ENCODE measurements at regions not wholly inside any gene's neighbourhood (a gene's known extent, or its start where the extent isn't known, plus 50 kb on each side); places are given as distances from the start of the nearest gene placed in this dataset.

DNA sequence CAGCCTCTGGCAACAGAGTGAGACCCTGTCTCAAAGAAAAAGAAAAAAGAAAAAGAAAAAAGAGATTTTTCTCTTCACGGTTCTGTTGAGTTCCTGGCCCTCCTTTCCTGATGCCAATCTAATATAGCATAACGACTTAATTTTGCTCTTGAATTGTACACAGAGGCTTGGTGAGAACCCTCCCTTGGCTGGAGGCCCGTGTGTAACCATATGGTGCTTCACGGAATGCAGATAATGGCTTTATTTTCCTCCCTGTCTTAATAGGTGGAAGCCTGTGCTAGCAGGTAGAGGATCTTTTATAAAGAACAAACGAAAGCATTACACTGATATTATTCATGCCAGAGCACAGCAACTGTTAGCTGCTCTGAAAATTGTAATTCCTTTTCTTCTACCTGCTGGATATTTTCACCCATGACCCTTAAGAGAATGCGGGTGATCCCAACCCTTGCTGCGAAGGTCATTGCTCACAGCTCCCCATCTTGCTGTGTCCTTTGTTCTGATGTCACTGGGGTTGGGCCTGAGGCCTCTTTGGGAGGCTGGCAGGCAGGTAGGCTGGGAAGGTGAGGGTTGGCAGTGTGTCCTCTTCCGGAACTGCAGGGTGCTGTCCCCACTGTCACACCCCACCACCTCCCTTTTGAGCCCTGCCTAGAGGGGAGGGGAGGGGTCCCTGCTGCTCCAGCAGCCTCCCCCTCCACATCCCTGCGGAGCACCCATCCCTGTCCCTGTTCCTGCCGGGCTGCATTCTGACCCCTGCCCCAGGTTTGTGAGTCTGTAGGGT lies 83.8 kb upstream of the STOX2 start:
- H3K36me3 Mint-ChIP-seq = no peaks in the 10 kb centered on the region
- H3K27me3 Mint-ChIP-seq = peaks cover 0 to 7% (median 3%) of the 10 kb centered on the region in 5 donors
- no peak overlapping the region for H3K4me3 Mint-ChIP-seq
- DNase-seq (no peak), ATAC-seq (no peak)
- H3K4me1 Mint-ChIP-seq = no peaks in the 10 kb centered on the region
- POLR2A ChIA-PET = no interaction called here
- no peak overlapping the region for H3K27ac Mint-ChIP-seq
- H3K9me3 Mint-ChIP-seq = peaks cover 0 to 8% (median under 1%) of the 10 kb centered on the region in 9 donors

DNA sequence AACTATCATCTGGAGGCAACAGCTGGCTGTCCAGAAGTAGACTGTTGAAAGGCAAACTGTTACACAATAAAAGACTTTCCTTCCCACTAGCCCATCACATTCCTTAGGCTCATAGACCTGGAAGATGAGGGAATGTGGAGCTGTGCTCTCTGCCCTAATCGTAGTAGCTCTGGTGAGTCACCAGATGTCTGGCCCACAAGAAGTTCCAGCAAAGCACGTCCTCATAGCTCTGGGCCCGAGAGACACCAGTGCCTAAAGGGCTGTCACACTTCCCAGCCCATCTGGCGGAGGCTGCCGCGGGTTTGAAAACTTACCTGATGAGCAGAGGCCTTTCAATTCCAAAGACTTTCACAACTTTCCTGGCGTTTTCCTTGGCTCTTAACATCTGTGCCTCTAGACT lies 81.7 kb upstream of the STOX2 start:
- ATAC-seq = no peak
- no peak overlapping the region for H3K27ac Mint-ChIP-seq
- POLR2A ChIA-PET = no interaction called here
- peaks cover 0 to 4% (median 3%) of the 10 kb centered on the region in 5 donors for H3K27me3 Mint-ChIP-seq
- DNase-seq = no peak
- no peaks in the 10 kb centered on the region for H3K9me3 Mint-ChIP-seq
- H3K36me3 Mint-ChIP-seq = no peaks in the 10 kb centered on the region
- H3K4me3 Mint-ChIP-seq = no peak overlapping the region
- H3K4me1 Mint-ChIP-seq = peaks cover 3 to 7% (median 5%) of the 10 kb centered on the region in 4 donors

DNA sequence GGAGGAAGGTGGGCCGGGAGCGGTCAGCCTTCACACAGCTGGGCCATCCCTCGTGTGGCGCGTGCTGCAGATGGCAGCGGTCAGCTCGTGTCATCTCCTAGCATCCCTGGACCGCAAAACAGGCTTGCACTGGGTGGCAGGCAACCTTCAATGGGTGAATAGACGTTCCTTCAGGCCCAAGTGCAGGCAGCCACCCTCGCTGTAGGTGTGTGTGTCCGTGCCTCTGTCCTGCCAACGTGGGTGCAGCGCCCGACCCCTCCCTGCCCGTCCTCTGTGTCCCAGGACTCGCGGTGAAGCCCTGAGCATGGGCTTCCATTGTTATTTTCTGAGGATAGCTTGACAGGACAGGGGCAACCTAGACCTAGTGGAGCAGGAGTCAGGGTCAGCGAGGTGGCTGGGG lies 79.8 kb upstream of the STOX2 start:
- Mint-ChIP-seq H3K27ac (no peak overlapping the region), H3K27me3 (peaks cover 0 to 4% (median 3%) of the 10 kb centered on the region in 5 donors), H3K9me3 (no peaks in the 10 kb centered on the region), H3K4me3 (no peak overlapping the region), H3K4me1 (peaks cover 3 to 11% (median 7%) of the 10 kb centered on the region in 4 donors), H3K36me3 (no peaks in the 10 kb centered on the region)
- POLR2A ChIA-PET = no interaction called here
- no peak for ATAC-seq
- no peak for DNase-seq

DNA sequence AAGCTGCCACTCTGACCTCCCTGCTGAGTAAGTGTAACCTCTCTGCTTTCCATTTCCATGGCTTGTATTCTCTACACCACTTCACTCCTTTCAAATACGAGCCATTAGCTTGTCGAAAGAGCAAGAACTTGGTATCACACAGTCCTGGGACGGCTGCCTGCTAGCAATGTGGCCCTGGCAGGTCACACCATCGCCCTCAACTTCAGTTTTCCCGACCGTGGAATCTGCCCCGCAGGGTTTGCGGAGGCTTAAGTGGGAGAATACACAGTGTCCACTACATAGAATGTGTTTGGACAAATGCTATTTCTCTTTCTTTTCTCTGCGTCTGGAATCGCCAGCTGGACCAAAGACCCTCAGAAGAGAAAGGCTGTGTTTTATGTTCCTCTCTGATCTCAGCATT lies 78.6 kb upstream of the STOX2 start:
- Mint-ChIP-seq H3K9me3 (no peaks in the 10 kb centered on the region), H3K36me3 (no peaks in the 10 kb centered on the region), H3K4me3 (no peak overlapping the region), H3K4me1 (peaks cover 3 to 11% (median 7%) of the 10 kb centered on the region in 4 donors), H3K27ac (no peak overlapping the region), H3K27me3 (peaks cover 0 to 4% (median 3%) of the 10 kb centered on the region in 5 donors)
- ATAC-seq = no peak
- POLR2A ChIA-PET = no interaction called here
- DNase-seq = no peak

DNA sequence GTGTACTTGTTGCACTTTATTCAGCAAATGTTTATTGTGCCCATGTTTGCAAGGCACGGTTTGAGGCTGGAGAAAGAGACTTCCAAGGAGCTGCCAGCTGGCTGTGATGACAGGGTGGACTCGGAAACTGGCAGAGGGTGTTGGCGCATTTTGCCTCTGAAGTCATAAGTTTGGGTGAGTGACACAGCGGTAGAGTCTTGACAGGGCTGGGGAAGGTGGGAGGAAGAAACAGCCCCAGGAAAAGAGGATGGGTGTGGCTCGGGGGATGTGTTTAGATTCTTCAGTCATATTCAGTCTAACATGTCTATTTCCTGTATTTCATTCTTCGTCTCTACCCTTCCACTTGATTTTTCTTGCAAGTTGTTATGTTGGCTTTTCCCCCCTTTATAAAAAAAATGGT lies 77.0 kb upstream of the STOX2 start:
- POLR2A ChIA-PET = interaction anchor here (0.6 kb wide), 1 partner anchor 820 kb away, joined by 3 read pairs; no protein-coding TSS in a partner anchor
- Mint-ChIP-seq H3K27me3 (peaks cover 0 to 4% (median 0%) of the 10 kb centered on the region in 5 donors), H3K27ac (peak overlapping the region in 1 of 10 donors; percentile 6), H3K9me3 (no peaks in the 10 kb centered on the region), H3K36me3 (no peaks in the 10 kb centered on the region), H3K4me1 (peaks cover 3 to 11% (median 8%) of the 10 kb centered on the region in 4 donors), H3K4me3 (no peak overlapping the region)
- no peak for ATAC-seq
- DNase-seq = no peak

DNA sequence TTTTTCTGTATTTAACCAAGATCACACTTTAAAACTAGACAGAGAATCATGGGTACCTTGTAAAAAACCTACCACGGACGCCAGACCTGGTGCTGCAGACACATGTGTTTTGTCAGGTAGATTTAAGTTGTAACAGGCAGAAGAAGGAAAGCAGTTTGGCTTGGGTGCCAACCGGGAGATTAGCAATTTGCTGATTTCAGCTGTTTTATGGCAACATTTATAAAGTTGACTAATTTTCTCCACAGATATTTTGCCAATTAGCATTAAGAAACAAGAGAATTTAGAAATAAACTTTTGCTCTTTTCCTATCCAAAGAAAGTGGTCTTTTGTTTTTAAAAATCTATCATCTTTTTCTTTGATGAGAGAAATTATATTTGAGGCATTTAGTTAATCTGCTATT lies 76.3 kb upstream of the STOX2 start:
- Mint-ChIP-seq H3K4me1 (peaks cover 3 to 11% (median 8%) of the 10 kb centered on the region in 4 donors), H3K9me3 (no peaks in the 10 kb centered on the region), H3K27ac (no peak overlapping the region), H3K27me3 (peaks cover 0 to 4% (median 0%) of the 10 kb centered on the region in 5 donors), H3K4me3 (no peak overlapping the region), H3K36me3 (no peaks in the 10 kb centered on the region)
- DNase-seq (no peak), ATAC-seq (no peak)
- POLR2A ChIA-PET = no interaction called here

DNA sequence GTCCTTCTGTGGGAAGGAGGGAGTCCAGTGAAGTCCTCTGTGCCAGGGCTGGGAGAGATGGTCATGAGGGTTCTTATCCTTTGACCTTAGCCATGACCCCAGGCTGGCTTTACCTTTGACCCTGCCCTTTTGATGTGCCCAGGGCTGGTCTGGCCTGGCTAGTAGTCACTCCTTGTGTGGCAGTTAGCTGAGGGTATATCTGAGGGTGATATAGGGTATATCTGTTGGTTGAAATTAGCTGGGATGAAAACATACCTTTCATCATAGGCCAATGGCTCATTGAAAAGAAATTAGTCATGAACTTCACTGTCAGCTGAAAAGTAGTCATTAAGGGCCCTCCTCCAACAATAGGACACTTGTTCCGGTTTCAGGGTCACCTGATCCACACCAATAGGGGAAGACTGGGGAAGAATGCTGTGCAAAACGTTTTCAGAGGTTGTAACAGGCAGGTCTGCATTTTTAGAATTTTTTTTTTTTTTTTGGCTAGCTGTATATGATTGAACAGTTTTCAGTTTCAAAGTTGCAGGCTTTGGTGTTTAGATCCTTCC lies 74.6 kb upstream of the STOX2 start:
- DNase-seq = no peak
- Mint-ChIP-seq H3K9me3 (no peaks in the 10 kb centered on the region), H3K27me3 (peaks cover 0 to 4% (median 0%) of the 10 kb centered on the region in 5 donors), H3K4me1 (peaks cover 3 to 11% (median 8%) of the 10 kb centered on the region in 4 donors), H3K36me3 (no peaks in the 10 kb centered on the region), H3K4me3 (no peak overlapping the region), H3K27ac (peak overlapping the region in 1 of 10 donors; percentile 28)
- POLR2A ChIA-PET = no interaction called here
- no peak for ATAC-seq

DNA sequence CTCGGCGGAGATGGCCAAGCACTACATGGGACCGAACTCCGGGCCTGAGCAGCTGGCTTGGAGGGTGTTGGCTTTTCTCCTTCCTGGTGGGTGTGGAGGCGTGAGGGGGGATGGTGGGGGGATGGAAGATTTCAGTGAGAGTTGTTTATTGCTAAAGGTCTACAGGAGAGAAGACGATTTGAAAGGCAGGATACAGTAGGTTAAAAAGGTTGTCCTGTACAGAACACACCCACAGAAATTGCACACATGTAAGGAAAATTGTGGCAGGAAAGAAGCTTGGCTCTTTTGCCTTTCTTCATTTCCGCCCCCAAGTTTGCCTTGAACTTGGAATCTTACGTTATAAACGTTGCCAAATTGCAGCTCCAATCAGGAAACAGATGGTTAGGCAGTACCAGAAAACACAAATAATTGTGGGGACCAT lies 74.1 kb upstream of the STOX2 start:
- ATAC-seq (no peak), DNase-seq (no peak)
- POLR2A ChIA-PET = no interaction called here
- H3K4me3 Mint-ChIP-seq = no peak overlapping the region
- H3K36me3 Mint-ChIP-seq = no peaks in the 10 kb centered on the region
- H3K27ac Mint-ChIP-seq = peak overlapping the region in 1 of 10 donors; percentile 28
- peaks cover 3 to 11% (median 8%) of the 10 kb centered on the region in 4 donors for H3K4me1 Mint-ChIP-seq
- H3K27me3 Mint-ChIP-seq = peaks cover 0 to 3% (median 0%) of the 10 kb centered on the region in 5 donors
- H3K9me3 Mint-ChIP-seq = no peaks in the 10 kb centered on the region

DNA sequence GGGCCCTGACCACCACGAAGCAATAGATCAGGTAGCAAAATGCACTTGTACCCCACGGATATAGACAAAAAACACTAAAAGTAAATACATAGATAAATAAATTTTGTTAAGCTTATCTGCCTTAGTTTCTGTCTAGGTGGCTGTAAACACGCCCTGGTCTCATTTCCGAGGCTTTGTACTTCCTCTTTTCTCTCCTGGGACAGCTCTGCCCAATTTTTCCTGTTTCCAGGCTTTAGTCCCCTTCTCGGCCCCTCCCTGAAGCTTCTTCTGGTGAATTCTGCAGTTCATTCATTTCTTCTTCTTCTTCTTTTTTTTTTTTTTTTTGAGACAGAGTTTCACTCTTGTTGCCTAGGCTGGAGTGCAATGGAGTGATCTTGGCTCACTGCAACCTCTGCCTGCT lies 73.4 kb upstream of the STOX2 start:
- H3K4me1 Mint-ChIP-seq = peaks cover 3 to 11% (median 8%) of the 10 kb centered on the region in 4 donors
- H3K4me3 Mint-ChIP-seq = no peak overlapping the region

DNA sequence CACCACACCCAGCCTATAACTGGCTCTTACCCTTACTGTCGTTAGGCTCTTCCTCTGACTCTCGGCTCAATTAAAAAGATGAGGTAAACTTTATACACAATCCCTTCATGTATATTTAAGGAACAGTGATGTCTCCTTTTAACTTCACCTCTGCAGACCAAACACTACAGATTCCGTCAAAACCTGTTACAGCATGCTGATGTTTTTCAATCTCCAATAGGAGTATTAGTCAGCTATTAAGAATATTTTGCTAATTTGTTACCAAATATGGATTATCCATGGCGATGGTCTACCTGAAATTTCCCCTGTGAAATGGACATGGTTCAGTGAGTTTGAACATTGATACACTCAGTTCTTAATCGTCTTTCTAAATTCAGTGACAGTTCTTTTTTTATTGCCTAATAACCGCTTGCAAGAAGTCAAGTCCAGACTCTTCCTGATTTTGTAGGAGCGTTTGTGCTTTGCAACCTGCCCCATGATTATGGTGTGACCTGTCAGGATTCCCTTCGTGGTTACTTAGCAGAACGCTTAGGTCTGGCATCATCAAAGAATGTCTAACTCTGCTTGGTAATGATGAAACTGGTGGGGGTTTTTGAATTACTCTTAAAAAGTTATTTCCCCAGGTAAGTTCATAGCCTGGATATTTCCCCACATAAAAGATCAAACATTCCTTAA lies 72.2 kb upstream of the STOX2 start:
- Mint-ChIP-seq H3K4me3 (no peak overlapping the region), H3K27ac (no peak overlapping the region), H3K9me3 (no peaks in the 10 kb centered on the region), H3K27me3 (peaks cover 0 to 16% (median 2%) of the 10 kb centered on the region in 5 donors), H3K36me3 (no peaks in the 10 kb centered on the region), H3K4me1 (peaks cover 2 to 10% (median 7%) of the 10 kb centered on the region in 4 donors)
- DNase-seq (no peak), ATAC-seq (no peak)
- POLR2A ChIA-PET = no interaction called here

More for the DNA sequence above, 73.4 kb upstream of the STOX2 start:
- POLR2A ChIA-PET = interaction anchor here (0.6 kb wide), 1 partner anchor 458 kb away, joined by 3 read pairs; no protein-coding TSS in a partner anchor
- ATAC-seq = no peak
- no peak for DNase-seq
- Mint-ChIP-seq H3K27ac (no peak overlapping the region), H3K9me3 (no peaks in the 10 kb centered on the region), H3K27me3 (peaks cover 0 to 9% (median 2%) of the 10 kb centered on the region in 5 donors), H3K36me3 (no peaks in the 10 kb centered on the region)

DNA sequence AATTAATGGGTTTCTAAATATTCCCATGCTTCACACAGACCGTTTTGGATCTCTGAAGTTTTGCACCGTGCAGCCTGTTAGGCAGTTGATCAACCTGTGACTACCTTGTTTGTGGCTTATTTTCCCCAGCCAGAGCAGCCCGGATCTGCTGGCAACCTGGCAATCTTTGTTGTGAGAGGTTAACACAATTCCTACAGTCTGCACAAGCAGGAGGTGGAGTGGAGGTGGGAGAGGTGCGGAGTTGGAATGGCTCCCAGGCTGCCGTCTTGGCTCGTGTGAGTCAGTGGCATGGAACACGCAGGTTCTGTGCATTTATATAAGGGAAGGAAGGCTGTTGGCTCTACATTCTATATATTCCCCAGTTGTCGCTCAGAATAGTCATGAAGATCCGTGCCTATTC lies 70.9 kb upstream of the STOX2 start:
- Mint-ChIP-seq H3K36me3 (no peaks in the 10 kb centered on the region), H3K9me3 (no peaks in the 10 kb centered on the region), H3K4me1 (peaks cover 0 to 2% (median 0%) of the 10 kb centered on the region in 4 donors)

DNA sequence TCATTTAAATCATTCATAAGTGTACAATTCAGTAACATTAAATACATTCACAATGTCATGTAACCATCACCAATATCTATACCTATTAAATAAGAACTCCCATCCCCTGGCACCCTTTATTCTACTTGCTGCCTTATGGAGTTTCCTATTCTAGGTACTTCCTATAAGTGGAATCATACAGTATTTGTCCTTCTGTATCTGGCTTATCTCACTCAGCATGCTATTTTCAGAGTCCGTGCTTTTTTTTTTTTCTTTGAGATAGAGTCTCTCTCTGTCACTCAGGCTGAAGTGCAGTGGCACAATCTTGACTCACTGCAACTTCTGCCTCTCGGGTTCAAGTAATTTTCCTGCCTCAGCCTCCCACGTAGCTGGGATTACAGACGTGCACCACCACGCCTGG lies 67.9 kb upstream of the STOX2 start:
- Mint-ChIP-seq H3K4me3 (no peak overlapping the region), H3K4me1 (no peaks in the 10 kb centered on the region), H3K9me3 (no peaks in the 10 kb centered on the region), H3K36me3 (no peaks in the 10 kb centered on the region), H3K27me3 (peaks cover 4 to 36% (median 10%) of the 10 kb centered on the region in 5 donors), H3K27ac (no peak overlapping the region)
- no peak for ATAC-seq
- POLR2A ChIA-PET = no interaction called here
- DNase-seq = no peak

More for the DNA sequence above, 70.9 kb upstream of the STOX2 start:
- no peak for DNase-seq
- Mint-ChIP-seq H3K27ac (no peak overlapping the region), H3K4me3 (no peak overlapping the region), H3K27me3 (peaks cover 0 to 25% (median 8%) of the 10 kb centered on the region in 5 donors)
- no peak for ATAC-seq
- POLR2A ChIA-PET = no interaction called here
